Activated CD4-positive, CD25-positive, alpha-beta regulatory T cell (primary cell): ENCODE measurements at regions not wholly inside any gene's neighbourhood (a gene's known extent, or its start where the extent isn't known, plus 50 kb on each side); places are given as distances from the start of the nearest gene placed in this dataset.

Experiments
- DNase-seq, 4 experiments: peaks; one replicate each; lab custom pipeline; 2025; lab: John Stamatoyannopoulos, UW

DNA sequence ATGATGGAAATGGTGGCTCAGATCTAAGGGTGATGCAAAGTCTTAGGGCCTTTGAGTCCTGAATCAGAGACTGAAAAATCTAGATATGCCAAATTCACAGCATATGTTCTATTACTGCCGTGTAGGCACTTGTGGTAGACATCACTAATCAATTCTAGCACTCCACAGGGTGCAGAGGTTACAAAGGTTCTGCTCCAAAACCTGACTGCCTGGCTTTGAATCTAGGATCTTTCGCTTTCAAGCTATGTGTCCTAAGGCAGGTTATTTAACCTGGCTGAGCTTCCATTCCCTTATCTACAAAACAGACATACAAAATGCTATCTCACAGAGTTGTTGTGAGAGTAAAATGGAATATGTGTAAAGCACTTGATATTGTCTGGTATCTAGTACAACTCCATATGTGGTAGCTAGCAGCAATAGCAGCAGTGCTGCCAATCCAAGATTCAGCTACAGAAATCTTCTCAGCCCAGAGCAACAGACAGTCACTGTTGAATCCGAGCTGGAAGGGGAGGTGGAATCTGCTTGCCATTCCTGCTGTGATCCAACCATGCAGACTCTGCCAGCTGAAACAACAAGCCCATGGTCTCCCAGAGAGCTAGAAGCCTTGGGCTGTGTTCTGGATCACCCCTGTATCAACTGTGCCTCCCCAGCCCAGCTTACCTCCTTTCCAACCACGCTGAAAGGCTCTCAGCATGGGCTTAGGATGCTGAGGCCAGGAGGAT lies 206.9 kb downstream of the TFAP2C start:
- DNase-seq: no peak

DNA sequence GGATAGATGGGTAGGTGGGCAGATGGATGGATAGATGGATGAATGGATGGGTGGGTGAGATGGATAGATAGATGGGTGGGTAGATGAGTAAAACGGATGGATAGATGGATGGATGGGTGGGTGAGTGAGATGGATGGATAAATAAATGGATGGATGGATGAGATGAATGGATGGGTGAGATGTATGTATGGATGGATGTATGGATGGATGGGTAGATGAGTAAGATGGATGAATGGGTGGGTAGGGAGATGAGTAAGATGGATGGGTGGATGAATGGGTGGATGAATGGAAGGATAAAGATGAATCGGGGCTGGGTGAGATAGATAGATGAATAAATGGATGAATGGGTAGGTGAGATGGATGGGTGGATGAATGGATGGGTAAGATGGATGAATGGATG lies 210.1 kb downstream of the TFAP2C start:
- no peak for DNase-seq

DNA sequence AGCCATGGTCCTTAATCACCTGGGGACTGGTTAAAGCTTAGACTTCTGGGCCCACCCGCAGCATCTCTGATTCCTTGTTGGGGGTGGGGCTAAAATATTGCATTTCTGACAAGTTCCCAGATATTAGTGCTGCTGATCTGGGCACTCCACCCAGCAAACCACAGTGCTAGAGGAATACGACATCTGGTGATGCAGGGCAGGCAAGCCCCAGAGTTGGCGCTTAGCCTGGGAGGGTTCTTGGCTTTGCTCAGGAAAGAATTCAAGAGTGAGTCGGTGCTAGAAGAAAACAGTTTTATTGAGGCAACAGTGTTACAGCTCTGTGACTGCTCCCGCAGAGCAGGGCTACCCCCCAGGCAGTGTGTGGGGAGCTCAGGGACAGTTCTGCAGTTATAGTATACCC lies 210.7 kb downstream of the TFAP2C start:
- no peak for DNase-seq

DNA sequence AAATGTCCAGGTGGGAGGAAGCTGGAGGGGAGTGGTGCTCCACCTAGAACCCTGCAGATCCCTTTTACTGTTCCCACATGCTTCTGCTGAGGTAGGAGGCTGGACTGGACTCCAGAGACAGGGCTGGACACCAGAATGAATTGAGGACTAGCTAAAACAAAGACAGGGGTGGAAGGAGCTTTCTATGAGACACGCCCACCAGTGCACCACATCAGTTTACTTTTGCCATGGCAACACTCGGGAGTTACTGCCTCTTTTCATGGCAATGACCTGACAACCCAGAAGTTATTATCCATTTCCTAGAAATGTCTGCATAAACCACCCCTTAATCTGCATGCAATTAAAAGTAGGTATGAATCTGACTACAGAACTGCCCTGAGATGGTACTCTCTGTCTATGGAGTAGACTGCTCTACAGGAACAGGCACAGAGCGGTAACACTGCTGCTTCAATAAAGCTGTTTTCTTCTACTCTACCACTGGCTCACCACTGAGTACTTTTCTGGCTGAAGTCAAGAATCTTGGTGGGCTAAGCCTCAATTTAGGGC lies 211.7 kb downstream of the TFAP2C start:
- DNase-seq: no peak

DNA sequence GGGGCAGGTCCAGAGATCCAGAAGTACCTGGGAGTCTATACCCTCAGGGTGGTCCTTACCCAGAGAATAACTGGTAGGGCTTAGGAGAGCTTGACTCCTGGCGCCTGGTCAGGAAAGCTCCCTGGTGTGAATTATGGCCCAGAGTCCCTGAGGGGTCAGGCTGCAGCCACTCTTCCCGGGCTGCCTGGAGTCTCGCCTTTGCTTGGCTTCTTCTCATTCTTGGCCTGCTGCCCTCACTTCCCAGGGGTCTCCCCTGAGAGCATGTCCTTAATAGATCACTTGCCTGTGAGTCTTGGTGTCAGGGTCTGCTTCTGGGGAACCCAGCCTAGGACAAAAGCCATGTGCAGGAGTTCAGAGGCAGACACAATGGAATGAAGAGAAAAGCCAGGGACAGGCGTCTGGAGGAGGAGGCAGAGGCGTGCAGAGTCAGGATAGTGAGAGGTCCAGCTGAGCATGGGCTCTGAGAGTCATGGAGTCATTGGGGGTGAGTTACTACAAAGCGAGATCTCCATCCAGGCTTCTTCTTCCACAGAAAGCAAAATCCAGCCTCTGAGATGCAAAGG lies 212.3 kb downstream of the TFAP2C start:
- DNase-seq: no peak

DNA sequence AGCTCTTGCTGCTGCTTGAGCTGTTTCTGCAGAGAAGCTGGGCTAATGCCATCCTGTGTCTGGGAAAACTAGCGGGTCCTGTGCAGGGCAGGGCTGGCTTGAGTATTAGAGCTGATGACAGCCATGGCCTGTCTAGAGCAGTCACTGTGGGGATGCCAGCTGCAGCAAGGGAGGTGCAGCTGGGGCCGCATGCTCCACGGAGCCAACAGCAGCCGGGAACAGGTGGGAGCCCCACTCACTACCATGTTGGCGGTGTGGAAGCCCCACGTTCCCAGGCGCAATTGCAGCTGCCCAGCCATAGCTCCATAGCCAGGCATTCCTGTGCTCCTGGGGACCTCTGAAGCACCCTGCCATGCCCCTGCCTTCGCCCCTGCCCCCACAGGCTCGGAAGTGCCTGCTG lies 212.9 kb downstream of the TFAP2C start:
- DNase-seq: no peak

DNA sequence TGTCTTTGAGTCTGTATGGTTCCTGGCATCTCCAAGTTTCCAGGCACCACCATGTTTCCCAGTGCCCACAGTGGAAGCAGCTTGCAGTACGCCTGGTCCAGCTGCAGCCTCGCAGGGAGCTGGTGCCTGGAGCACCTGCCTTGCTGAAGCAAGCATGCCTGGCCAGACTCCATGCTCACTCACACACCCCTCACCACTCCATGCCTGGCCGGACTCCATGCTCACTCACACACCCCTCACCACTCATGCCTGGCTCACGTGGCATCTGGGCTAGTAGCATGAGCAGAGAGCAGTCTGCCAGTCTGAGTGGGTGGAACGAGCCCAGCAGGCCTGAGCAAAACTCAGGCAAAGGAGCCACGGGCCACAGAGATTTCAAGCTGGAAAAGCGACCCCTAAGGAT lies 214.3 kb downstream of the TFAP2C start:
- no peak for DNase-seq

DNA sequence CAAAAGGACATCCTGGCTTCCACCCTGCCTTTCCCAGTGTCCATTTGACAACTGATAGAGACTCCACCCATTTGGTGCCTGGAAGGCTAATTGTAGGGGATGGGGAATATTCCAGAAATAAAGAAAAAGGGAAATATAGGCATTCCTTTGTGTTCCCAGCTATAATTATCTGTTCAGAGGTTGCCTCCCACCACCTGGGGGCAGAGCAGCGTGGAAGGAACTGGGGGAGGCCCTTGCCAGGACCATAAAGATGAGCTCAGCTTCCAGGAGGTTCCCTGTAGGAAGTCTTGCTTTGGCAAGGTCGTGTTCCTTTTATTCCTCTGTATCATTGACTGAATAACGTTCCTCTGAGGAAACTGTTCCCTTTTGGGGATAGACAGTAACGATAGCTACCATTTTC lies 214.7 kb downstream of the TFAP2C start:
- DNase-seq: no peak

DNA sequence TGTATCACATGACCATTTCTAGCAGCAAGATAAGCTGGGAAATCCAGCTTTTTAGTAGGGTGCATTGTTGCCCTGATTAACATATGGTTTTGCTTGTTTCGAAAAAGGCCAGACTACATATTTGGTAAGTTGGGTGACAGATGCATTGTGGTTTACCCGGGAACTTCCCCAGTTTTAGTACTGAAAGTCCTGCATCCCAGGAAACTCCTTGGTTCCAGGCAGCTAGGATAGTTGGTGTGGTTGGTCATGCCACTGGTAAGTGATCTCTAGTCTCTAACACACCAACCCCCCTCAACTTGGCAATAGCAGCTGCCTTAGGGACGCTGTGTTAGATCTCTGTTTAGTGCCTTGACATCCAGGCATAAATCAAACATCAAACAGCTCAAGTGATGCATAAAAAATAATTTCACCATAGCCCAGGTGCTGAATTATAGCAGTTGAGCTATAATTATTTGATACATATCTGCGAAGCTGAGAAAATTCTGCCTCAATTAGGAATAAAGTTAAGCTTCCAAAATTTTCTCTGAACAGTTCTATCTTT lies 216.5 kb downstream of the TFAP2C start:
- no peak for DNase-seq

DNA sequence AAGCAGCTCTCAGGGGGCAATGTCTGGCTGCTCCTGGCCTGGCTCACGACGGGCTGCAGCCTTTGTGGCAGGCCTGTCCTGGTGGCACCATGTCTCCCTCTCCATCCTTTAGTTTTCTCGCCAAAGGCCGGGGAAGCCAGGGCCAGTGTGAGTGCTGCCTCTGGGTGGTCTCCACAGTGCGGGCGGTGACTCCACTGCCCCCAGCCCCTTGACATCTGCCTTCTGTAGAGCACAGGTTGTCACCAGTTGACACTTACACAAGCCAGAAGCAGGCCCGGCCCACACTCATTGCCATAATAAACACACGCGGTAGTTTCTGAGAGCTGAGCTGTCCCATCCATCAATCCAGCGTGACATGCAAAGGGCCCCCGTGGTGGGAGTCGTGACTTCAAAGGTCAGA lies 219.5 kb downstream of the TFAP2C start:
- no peak for DNase-seq

DNA sequence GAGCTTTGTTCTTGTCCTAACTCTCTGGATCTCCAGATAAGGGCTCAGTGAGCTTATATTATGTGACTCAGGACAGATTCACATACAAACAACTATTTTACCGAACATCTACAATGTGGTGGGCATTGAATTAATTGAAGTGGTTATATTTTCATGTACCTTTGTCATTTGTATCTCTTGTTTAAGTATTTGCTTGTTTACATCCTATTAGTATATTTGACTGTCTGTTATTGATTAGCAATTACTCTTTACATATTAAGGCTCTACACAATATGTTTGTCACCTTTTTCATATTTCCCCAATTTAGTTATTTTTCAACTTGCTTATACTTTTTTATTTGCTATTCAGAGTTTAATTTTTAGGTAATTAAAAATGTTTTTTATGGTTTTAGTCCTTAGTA lies 222.4 kb downstream of the TFAP2C start:
- DNase-seq: no peak

DNA sequence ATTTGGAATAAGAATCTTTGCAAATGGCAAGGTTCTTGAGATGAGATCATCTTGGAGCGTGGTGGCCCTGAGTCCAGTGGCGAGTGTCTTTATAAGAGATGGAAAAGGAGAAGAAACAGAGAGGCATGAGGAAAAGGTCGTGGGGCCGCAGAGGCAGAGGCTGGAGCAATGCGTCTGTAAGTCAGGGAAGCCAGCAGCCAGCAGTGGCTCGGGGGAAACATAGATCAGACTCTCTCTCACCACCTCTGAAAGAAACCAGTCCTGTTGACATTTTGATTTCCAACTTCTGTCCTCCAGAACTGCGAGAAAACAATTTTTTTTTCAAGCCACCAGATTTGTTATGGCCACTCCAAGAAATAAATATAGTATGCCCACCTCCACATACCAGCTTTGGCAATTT lies 226.6 kb downstream of the TFAP2C start:
- DNase-seq: no peak

DNA sequence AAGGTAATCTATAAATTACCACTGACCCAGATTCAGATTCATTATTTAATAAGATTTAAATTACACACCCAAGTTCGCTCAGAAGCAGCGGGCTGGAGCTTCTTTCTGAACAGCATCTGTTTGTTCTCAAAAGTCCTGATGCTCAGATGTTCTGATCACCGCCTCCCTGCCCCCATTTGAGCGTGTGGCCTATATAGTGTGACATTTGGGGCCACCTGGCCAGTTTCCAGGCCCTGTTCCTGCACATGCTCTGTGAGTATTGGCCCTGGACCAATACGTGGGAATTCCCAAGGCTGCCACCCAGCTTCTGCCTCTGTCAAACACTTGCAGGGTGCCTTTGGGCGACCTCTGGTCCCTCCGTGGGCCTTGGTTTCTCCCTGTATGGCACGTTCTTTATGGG lies 228.8 kb downstream of the TFAP2C start:
- DNase-seq: no peak

DNA sequence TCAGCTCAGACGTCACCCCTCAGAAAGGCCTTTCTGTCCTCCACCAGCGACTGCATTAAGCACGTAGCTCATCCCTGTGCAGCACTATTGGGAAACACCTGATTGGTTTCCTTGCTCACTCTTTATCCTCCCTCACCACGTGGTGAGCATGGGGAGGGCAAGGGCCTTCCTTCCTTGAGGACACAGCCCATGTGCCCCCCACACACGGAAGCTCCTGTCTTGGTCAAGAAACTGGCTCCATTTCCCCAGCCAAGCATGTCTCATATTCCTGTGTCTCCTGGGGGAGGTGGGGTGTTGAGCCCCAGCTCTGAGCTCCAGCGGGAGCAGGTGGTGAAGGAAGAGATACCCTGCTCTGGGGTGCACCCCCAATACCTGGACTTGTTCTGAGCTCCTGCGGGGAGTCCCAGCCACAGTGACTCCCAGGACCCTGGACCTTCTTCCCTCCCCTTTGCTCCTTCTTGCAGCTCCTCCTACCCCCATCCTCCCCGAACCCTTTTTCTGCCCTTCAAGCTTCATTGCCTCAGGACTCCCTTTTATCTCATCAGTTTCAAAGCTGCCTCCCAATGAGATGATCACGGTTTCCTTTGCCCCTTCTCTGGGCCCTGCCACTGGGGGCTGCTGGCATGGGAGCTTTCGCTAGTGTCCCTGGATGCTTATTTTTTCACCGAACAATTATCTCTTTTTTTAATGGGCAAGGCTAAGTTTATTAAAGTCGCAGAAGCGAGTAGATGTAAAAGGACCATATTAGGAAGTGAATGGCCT lies 230.1 kb downstream of the TFAP2C start:
- no peak for DNase-seq

DNA sequence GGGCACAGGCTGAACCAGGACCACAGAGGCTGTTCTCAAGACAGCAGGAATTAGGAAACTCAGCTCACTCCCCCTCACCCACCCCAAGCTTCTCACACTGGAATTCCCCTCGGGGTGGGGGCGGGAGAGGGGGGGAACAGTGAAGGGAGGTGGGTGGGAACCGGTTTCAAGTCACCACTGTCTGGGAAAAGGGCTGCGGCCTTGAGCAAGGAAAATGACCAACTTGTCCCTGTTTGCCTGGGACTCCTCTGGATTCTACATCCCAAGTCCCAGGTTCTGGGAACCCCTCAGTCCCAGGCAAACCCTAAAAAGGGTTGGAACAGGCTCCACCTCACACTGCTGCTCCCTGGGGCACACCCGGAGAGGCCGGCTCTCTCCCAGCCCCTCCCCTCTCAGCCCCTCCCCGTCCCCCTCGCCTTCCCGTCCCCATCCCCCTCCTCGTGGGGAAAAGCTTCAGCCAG lies 230.7 kb downstream of the TFAP2C start:
- DNase-seq: no peak

DNA sequence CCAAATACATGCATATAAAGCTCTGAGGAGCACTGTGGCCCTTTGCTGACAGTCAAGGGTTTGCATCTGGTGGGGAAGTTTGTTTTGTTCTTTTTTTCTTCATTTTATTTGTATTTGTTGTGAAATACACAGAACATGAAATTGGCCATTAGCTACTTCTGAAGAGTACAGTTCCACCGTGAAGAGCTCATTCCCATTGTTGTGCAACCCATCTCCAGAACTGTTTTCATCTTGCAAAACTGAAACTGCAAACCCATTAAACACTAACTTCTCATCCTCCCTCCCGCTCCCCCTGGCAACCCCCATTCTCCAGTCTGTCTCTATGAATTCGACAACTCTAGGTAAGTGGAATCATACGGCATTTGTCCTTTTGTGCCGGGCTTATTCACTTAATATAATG lies 231.3 kb downstream of the TFAP2C start:
- DNase-seq: no peak

DNA sequence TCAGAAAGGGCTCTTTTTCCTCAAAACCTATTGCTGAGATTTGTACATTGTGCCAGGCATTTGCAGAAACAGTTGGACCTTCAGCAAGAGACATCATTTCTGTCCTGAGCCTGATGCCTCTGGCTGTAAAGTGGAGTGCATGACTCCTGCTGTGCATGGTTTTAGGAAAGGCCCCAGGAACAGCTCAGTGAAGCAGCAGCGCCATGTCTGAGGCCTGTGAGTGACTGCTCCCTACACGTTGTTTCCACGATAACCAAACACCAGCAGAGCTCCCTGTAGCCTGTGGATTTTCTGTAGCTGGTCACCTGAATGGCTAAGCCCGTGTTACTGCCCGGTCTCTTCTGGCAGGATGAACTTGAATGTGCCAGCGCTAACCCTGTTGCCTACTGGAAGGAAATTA lies 232.5 kb downstream of the TFAP2C start:
- no peak for DNase-seq

DNA sequence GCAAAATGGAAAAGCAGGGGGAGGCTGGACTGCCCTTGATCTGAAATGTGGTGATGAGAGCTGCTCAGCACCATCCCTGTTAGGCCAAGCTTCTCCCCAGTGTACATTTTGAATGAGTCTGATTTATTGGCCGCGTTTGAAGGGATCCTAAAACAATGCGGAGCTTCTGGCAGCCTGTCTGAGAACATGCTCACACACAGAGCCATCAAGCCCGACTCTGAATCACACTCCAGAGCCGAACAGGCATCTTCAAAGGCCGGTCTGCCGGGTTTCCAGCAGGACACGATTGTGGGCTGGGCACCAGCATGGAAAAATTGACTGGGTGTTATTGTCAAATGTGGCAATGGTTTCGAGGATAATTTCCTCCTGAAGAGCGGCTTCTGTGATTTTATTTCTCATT lies 235.9 kb downstream of the TFAP2C start:
- DNase-seq: no peak

DNA sequence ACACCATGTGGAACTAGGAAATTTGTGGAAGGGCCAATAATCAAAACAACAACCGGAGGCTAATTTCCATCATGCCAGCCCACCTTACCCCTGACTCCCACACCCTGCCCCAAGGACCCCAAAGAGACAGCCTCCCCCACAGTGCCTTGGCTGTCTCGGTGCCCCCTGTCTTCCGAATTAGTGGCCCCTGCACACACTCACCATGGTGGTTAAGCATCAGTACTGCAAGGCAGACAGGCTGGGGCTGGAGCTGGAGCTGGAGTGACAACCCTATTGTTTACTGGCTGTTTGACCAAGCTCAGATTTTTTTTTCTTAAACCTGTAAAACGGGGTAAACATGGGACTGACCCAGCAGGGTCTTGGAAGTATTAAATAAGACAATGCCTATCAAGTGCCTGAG lies 238.0 kb downstream of the TFAP2C start:
- no peak for DNase-seq

DNA sequence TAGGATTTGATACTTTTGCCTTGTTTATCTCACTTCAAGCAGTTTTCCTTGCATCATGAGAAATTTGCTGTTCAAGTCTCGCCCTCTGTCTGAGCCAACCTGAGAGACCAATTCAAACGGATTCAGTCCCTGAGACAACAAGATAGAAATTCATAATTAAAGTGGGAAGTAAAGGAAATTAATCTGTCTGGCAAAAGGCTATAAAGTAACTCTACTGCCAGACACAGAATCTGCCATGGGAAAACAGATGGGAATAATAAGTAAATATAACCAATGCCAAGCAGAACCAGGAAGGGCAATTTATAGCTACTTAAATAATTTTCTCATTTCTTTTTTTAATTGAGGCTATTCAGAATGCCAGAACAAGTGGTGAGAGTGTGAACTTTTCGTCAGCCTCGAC lies 239.6 kb downstream of the TFAP2C start:
- no peak for DNase-seq

DNA sequence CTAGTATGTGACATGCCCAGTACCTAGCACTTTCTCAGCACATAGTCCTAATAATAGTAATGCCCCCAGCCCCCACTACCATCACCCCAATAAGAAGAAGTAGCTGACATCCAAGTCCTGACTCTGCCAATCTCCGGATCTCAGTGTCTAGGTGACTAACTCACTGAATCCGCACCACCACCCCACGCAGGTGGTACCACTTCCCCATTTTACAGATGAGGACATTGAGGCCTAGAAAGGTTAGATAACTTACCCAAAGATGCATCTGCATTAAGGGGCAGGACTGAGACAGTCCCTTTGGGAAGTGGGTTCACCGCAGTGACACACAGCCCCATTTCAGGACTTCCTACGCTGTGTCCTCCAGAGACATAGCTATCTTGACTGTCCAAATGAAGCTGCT lies 241.2 kb downstream of the TFAP2C start:
- no peak for DNase-seq

DNA sequence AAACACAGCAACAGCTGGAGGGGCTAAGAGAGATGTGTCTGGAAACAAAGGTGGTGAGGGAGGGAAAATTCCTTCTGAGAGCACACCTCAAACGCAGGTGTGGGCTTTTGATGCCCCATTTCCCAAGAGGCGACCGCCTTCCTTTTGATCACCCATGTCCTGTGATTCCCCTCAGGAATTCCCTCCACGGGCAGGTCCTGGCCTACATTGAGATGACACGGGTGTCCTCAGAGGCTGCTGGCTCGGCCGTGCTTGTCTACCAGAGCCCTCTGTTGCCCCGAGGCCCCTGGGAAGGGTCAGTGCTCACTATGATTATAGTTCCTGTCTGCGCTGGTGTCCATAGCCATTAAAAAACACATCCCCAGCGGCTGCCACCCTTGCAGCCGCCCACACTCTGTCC lies 242.6 kb downstream of the TFAP2C start:
- DNase-seq: no peak
